IMR-90 (cell line): ENCODE measurements at regions not wholly inside any gene's neighbourhood (a gene's known extent, or its start where the extent isn't known, plus 50 kb on each side); places are given as distances from the start of the nearest gene placed in this dataset.
"Not testable (repeated sequence)": the region's sequence is repeated elsewhere in the genome, so short reads cannot be mapped to it uniquely, and the experiment has no call there.

ENCODE experiments used
- ATAC-seq: fragments of 200-7000 bp; cut with Tn5 transposase; 2 replicates; pipeline ENCODE4 v1.9.1; 2020; ENCODE audit warnings: low read depth, mild to moderate bottlenecking, moderate library complexity
- BruUV-seq: library from RNA; stranded (reverse); fragments of 400-500 nt; replicated peaks from 2 replicates; lab custom pipeline; 2021; lab: Mats Ljungman, UMichigan
- CTCF ChIA-PET: fragments of 300-600 bp; formaldehyde crosslinking; extraction: SDS; loops from one replicate; lab custom pipeline; 2021; ENCODE audit warnings: antibody characterized with exemption; lab: Yijun Ruan, JAX
- POLR2A ChIA-PET: fragments of 300-600 bp; sonication (Branson Sonifier 250); formaldehyde crosslinking; loops from one replicate; lab custom pipeline; 2022; ENCODE audit warnings: antibody characterized with exemption; ENCODE audit not compliant: unreplicated experiment; lab: Charles Lee
- DNase-seq: peaks from one replicate; pipeline ENCODE4 v3.0.0; 2013
- H2AFZ ChIP-seq: replicated peaks from 2 replicates; pipeline ENCODE3; 2013; ENCODE audit warnings: low read length, mild to moderate bottlenecking; ENCODE audit not compliant: poor library complexity
- H2AK5ac ChIP-seq: 2 replicates; pipeline ENCODE4 v1.6.1; 2013; ENCODE audit warnings: low read depth, low read length, inconsistent platforms
- H2AK9ac ChIP-seq: replicated peaks from 2 replicates; pipeline ENCODE3; 2013; ENCODE audit warnings: mild to moderate bottlenecking, low read depth, low read length, moderate library complexity; ENCODE audit not compliant: poor library complexity
- H2BK120ac ChIP-seq: 2 replicates; pipeline ENCODE4 v1.6.1; 2013; ENCODE audit warnings: low read depth, low read length, inconsistent platforms
- H2BK15ac ChIP-seq: 3 replicates; pipeline ENCODE4 v1.6.1; 2013; ENCODE audit warnings: low read depth, low read length, inconsistent platforms
- H2BK20ac ChIP-seq: 2 replicates; pipeline ENCODE4 v1.6.1; 2013; ENCODE audit warnings: low read depth, mild to moderate bottlenecking, inconsistent platforms, low read length, moderate library complexity
- H2BK5ac ChIP-seq: 2 replicates; pipeline ENCODE4 v1.6.1; 2013; ENCODE audit warnings: mild to moderate bottlenecking, low read depth, low read length, inconsistent platforms; ENCODE audit not compliant: poor library complexity, severe bottlenecking
- H3K14ac ChIP-seq: replicated peaks from 2 replicates; pipeline ENCODE4 v1.6.1; 2013; ENCODE audit warnings: low read depth, low read length, inconsistent platforms
- H3K18ac ChIP-seq: 2 replicates; pipeline ENCODE4 v1.6.1; 2013; ENCODE audit warnings: low read depth, low read length, control low read depth
- H3K23ac ChIP-seq: 2 replicates; pipeline ENCODE4 v1.6.1; 2013; ENCODE audit warnings: low read depth, low read length, inconsistent platforms
- H3K27ac ChIP-seq: 2 replicates; pipeline ENCODE4 v1.5.1; 2013; ENCODE audit warnings: mild to moderate bottlenecking, control low read depth, low read length; ENCODE audit not compliant: insufficient read depth
- H3K27me3 ChIP-seq: 2 replicates; pipeline ENCODE4 v1.6.1; 2013; ENCODE audit warnings: low read length; ENCODE audit not compliant: control insufficient read depth, insufficient read depth
- H3K36me3 ChIP-seq: 2 replicates; pipeline ENCODE4 v1.6.1; 2013; ENCODE audit warnings: low read length, mixed read lengths; ENCODE audit not compliant: control insufficient read depth, insufficient read depth
- H3K4ac ChIP-seq: 2 replicates; pipeline ENCODE4 v1.6.1; 2013; ENCODE audit warnings: low read depth, low read length, inconsistent platforms
- H3K4me1 ChIP-seq: 2 replicates; pipeline ENCODE4 v1.6.1; 2013; ENCODE audit warnings: low read length, mixed read lengths; ENCODE audit not compliant: control insufficient read depth, insufficient read depth
- H3K4me2 ChIP-seq: 2 replicates; pipeline ENCODE4 v1.6.1; 2013; ENCODE audit warnings: low read depth, mild to moderate bottlenecking, control low read depth, low read length, moderate library complexity
- H3K4me3 ChIP-seq: 2 replicates; pipeline ENCODE4 v1.5.1; 2013; ENCODE audit warnings: low read depth, mild to moderate bottlenecking, control low read depth, low read length, moderate library complexity; ENCODE audit not compliant: insufficient read depth
- H3K56ac ChIP-seq: 2 replicates; pipeline ENCODE4 v1.6.1; 2013; ENCODE audit warnings: low read length, inconsistent platforms; ENCODE audit not compliant: insufficient read depth; ENCODE audit errors: extremely low read depth
- H3K79me1 ChIP-seq, 2 experiments: 2 replicates each; pipeline ENCODE4 v1.6.1; 2013; ENCODE audit warnings: low read length in 2 of 2, inconsistent platforms in 1 of 2, low read depth in 1 of 2
- H3K9ac ChIP-seq: 2 replicates; pipeline ENCODE4 v1.6.1; 2013; ENCODE audit warnings: low read depth, low read length, control low read depth
- H3K9me1 ChIP-seq: 2 replicates; pipeline ENCODE4 v1.6.1; 2013; ENCODE audit warnings: low read length, inconsistent platforms; ENCODE audit not compliant: insufficient read depth
- H3K9me3 ChIP-seq: 2 replicates; pipeline ENCODE4 v1.6.1; 2013; ENCODE audit warnings: low read length; ENCODE audit not compliant: control insufficient read depth, insufficient read depth
- H4K20me1 ChIP-seq: 2 replicates; pipeline ENCODE4 v1.6.1; 2013; ENCODE audit warnings: low read length, inconsistent platforms; ENCODE audit not compliant: insufficient read depth
- H4K5ac ChIP-seq: 2 replicates; pipeline ENCODE4 v1.6.1; 2013; ENCODE audit warnings: mild to moderate bottlenecking, low read depth, low read length, control low read depth
- H4K8ac ChIP-seq, 2 experiments: 2 replicates each; pipeline ENCODE4 v1.6.1; 2013; ENCODE audit warnings: low read depth in 2 of 2, low read length in 2 of 2, control low read depth in 1 of 2, inconsistent platforms in 1 of 2
- H4K91ac ChIP-seq: 2 replicates; pipeline ENCODE4 v1.6.1; 2013; ENCODE audit warnings: low read depth, low read length, inconsistent platforms; ENCODE audit not compliant: insufficient read depth
- WGBS, 2 experiments: methylation state at CpG; one replicate each; pipeline versions ENCODE4 v1.1.5 to v1.1.7; 2013; ENCODE audit warnings: missing lambda C conversion rate in 2 of 2; ENCODE audit not compliant: insufficient read length in 1 of 2; ENCODE audit errors: extremely low coverage in 2 of 2; 5-methylcytosine and 5-hydroxymethylcytosine counted together
- dilution Hi-C: fragments of 300-500 bp; cut with HindIII; formaldehyde crosslinking; loops from one replicate; pipeline ENCODE4 v1.14.3; 2018; ENCODE audit warnings: low sequenced_read_pairs; ENCODE audit not compliant: unreplicated experiment
- in situ Hi-C: fragments of 300-500 bp; cut with MboI; formaldehyde crosslinking; loops from 3 replicates; pipeline ENCODE4 v1.14.3; 2019; ENCODE audit warnings: low sequenced_read_pairs, inconsistent platforms, mixed read lengths
- intact Hi-C: fragments of 100-400 bp; cut with micrococcal nuclease; formaldehyde crosslinking; loops from 2 replicates; pipeline ENCODE4 v1.10.0; 2022

DNA sequence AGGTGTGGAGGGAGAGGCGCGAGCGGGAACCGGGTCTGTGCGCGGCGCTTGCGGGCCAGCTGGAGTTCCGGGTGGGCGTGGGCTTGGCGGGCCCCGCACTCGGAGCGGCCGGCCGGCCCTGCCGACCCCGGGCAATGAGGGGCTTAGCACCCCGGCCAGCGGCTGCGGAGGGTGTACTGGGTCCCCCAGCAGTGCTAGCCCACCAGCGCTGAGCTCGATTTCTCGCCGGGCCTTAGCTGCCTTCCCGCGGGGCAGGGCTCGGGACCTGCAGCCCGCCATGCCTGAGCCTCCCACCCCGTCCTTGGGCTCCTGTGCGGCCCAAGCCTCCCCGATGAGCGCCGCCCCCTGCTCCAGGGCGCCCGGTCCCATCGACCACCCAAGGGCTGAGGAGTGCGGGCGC is 130.5 kb downstream of the DCLK3 start:
- DNase-seq, H3K14ac ChIP-seq, intact Hi-C loops, H3K4me1 ChIP-seq, in situ Hi-C loops, H3K56ac ChIP-seq, H4K5ac ChIP-seq, H4K91ac ChIP-seq, H3K4ac ChIP-seq, CTCF ChIA-PET, dilution Hi-C loops, H3K18ac ChIP-seq, H4K8ac ChIP-seq, H2AFZ ChIP-seq, H2AK5ac ChIP-seq, H3K27me3 ChIP-seq, H3K9me1 ChIP-seq, H2BK20ac ChIP-seq, H2BK15ac ChIP-seq, H4K20me1 ChIP-seq, H3K36me3 ChIP-seq, H3K27ac ChIP-seq, H2AK9ac ChIP-seq, POLR2A ChIA-PET, H3K79me1 ChIP-seq, H2BK120ac ChIP-seq, H3K23ac ChIP-seq, H2BK5ac ChIP-seq, H3K4me2 ChIP-seq, ATAC-seq, H3K9ac ChIP-seq, BruUV-seq, H3K4me3 ChIP-seq, H3K9me3 ChIP-seq: not testable (repeated sequence)
- 98% methylated on average over 8 of the region's 39 CpGs; no CpG with 5 or more reads in 1 of the 2 experiments for WGBS, 2 experiments
